22Rv1 (cell line): ENCODE measurements at regions not wholly inside any gene's neighbourhood (a gene's known extent, or its start where the extent isn't known, plus 50 kb on each side); places are given as distances from the start of the nearest gene placed in this dataset.

Experiments used
- ZFX ChIP-seq: fragments of 450-650 bp; IDR thresholded peaks from 2 replicates; pipeline ENCODE4 v1.6.1; 2017; ENCODE audit warnings: antibody characterized with exemption, borderline replicate concordance
- TF ChIP-seq, protein P1 (sequence below): fragments of 450-650 bp; IDR thresholded peaks from 2 replicates; pipeline ENCODE4 v1.5.1; 2017; ENCODE audit warnings: mild to moderate bottlenecking

DNA sequence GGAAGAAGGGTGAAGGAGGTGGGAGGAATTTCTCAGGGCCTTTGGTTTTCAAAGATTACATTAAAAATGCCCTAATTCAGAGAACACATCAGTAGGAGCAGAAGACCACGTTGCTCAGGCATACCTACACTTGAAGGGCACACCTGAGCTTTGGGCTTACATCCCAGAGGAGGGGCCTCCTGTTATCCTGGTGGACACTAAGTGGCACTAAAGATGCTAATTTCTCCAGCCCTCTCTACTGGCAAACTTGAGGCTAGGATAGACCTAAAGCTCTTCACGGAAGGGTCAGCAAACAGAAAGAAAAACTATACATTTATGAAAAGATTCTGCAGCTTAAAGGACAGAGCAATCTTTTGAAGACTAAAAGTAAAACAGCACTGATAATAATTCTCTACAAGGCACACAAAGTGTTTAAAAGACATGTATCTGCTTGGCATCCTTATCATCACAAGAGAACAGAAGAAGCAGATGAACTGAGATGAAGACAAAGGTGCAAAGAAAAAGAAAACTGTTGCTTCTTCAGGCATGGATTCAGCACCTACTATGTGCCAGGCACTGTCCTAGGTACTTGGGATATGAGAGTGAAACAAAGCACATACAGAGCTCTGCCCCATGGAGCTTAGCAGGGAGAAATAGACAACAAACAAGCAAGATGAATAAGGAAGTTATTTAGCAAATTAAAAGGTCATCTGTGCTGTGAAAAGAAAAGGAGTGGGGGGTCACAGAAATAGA, 137.5 kb downstream of the NUAK1 start:
- TF ChIP-seq, protein P1, sequence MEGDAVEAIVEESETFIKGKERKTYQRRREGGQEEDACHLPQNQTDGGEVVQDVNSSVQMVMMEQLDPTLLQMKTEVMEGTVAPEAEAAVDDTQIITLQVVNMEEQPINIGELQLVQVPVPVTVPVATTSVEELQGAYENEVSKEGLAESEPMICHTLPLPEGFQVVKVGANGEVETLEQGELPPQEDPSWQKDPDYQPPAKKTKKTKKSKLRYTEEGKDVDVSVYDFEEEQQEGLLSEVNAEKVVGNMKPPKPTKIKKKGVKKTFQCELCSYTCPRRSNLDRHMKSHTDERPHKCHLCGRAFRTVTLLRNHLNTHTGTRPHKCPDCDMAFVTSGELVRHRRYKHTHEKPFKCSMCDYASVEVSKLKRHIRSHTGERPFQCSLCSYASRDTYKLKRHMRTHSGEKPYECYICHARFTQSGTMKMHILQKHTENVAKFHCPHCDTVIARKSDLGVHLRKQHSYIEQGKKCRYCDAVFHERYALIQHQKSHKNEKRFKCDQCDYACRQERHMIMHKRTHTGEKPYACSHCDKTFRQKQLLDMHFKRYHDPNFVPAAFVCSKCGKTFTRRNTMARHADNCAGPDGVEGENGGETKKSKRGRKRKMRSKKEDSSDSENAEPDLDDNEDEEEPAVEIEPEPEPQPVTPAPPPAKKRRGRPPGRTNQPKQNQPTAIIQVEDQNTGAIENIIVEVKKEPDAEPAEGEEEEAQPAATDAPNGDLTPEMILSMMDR: no peak
- no peak for TF ChIP-seq ZFX
